ENCODE measurements at regions not wholly inside any gene's neighbourhood (a gene's known extent, or its start where the extent isn't known, plus 50 kb on each side); places are given as distances from the start of the nearest gene placed in this dataset.

DNA sequence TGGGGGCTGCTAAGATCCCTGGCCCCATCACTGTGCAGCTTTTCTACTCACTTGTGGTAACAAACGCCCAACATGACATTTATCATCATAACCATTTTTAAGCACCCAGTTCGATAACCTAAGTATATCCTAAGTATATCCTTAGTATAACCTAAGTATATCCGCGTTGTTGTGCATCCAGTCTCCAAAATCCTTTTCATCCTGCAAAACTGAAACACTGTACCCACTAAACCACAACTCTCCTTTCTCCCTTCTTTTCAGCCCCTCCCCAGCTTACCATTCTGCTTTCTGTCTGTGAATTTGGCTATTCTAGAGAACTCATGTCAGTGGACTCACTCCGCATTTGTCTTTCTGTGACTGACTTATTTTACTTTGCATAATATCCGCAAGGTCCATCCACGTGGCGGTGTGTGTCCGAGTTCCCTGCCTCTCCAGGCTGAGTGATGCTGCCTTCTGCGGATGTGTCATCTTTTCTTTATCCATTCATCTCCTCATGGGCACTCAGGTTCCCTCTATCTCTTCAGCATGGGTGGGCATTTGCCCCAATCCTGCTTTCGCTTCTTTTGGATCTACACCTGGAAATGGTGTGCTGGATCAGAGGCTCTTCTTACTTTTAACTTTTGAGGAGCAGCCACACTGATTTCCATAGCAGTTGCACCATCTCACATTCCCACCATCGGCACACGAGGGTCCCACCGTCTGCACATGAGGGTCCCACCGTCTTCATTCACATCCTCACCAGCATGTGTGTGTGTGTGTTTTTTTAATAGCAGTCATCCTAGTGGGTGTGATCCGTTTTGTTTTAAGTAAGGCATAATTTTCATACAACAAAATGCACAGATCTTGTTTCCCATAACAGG, 82.4 kb upstream of the CLDN5 start (continued):
- peak; percentile 90; the same call in 1 of the 2 replicates for TF ChIP-seq RERE (CRISPR knock-in tag; IDR thresholded peaks at IDR 0.05; ENCODE audit: borderline replicate concordance)
- TF ChIP-seq, protein P1, sequence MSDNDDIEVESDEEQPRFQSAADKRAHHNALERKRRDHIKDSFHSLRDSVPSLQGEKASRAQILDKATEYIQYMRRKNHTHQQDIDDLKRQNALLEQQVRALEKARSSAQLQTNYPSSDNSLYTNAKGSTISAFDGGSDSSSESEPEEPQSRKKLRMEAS (CRISPR knock-in tag; IDR thresholded peaks at IDR 0.05) = peak; percentile 61; the same call in 1 of the 2 replicates
- TF ChIP-seq BMI1 (IDR thresholded peaks at IDR 0.05; ENCODE audit: low read length) = peak; percentile 66
- no peak for TF ChIP-seq SREBF2 (CRISPR knock-in tag; IDR thresholded peaks at IDR 0.05)
- TF ChIP-seq, protein P2, sequence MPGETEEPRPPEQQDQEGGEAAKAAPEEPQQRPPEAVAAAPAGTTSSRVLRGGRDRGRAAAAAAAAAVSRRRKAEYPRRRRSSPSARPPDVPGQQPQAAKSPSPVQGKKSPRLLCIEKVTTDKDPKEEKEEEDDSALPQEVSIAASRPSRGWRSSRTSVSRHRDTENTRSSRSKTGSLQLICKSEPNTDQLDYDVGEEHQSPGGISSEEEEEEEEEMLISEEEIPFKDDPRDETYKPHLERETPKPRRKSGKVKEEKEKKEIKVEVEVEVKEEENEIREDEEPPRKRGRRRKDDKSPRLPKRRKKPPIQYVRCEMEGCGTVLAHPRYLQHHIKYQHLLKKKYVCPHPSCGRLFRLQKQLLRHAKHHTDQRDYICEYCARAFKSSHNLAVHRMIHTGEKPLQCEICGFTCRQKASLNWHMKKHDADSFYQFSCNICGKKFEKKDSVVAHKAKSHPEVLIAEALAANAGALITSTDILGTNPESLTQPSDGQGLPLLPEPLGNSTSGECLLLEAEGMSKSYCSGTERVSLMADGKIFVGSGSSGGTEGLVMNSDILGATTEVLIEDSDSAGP (CRISPR knock-in tag; IDR thresholded peaks at IDR 0.05) = peak; percentile 62; the same call in 1 of the 2 replicates
- TF ChIP-seq HDGF (IDR thresholded peaks at IDR 0.05) = no peak
- 0 out of 2 replicates have a peak, but pooled peaks have one; percentile 17 for TF ChIP-seq CEBPG (CRISPR knock-in tag; IDR thresholded peaks at IDR 0.05)
- no peak for TF ChIP-seq CEBPG (tag; conservative IDR thresholded peaks at IDR 0.05 in 1 of 2, IDR thresholded peaks at IDR 0.05 in 1 of 2)
- peak; percentile 69; the same call in 1 of the 2 replicates for TF ChIP-seq TGIF2 (CRISPR knock-in tag; IDR thresholded peaks at IDR 0.05)
- TF ChIP-seq HMGN3 (IDR thresholded peaks at IDR 0.05; ENCODE audit: borderline replicate concordance, extremely low read depth, insufficient read length, low read depth, low read length) = no peak
- no peak for TF ChIP-seq ZNF274 (IDR thresholded peaks at IDR 0.05; ENCODE audit: borderline replicate concordance, low read depth, low read length)
- no peak for TF ChIP-seq TEAD4 (IDR thresholded peaks at IDR 0.05; ENCODE audit: low read length)
- TF ChIP-seq TEAD4 (CRISPR knock-in tag; IDR thresholded peaks at IDR 0.05; ENCODE audit: borderline replicate concordance) = peak; percentile 81
- 0 out of 2 replicates have a peak, but pooled peaks have one; percentile 52 for TF ChIP-seq NR2C2 (CRISPR knock-in tag; IDR thresholded peaks at IDR 0.05)
- no peak for TF ChIP-seq NR2C2 (tag; IDR thresholded peaks at IDR 0.05)
- no peak for TF ChIP-seq SLC30A9 (CRISPR knock-in tag; IDR thresholded peaks at IDR 0.05)
- 0 out of 2 replicates have a peak, but pooled peaks have one; percentile 59 for TF ChIP-seq LCOR (CRISPR knock-in tag; IDR thresholded peaks at IDR 0.05)
